GM12891 (cell line): ENCODE measurements at regions not wholly inside any gene's neighbourhood (a gene's known extent, or its start where the extent isn't known, plus 50 kb on each side); places are given as distances from the start of the nearest gene placed in this dataset.
"Not testable (repeated sequence)": the region's sequence is repeated elsewhere in the genome, so short reads cannot be mapped to it uniquely, and the experiment has no call there.

ENCODE experiments used
- DNase-seq: peaks from one replicate; pipeline ENCODE4 v3.0.0; 2011; ENCODE audit warnings: low spot score; ENCODE audit not compliant: insufficient read length
- FAIRE-seq: peaks from 2 replicates; lab custom pipeline; 2011; peaks lifted over from hg19 to GRCh38; lab: Jason Lieb, UNC
- PAX5 ChIP-seq: IDR thresholded peaks from 2 replicates; pipeline ENCODE4 v1.6.1; 2011; ENCODE audit warnings: low read length, moderate library complexity, mild to moderate bottlenecking; ENCODE audit not compliant: insufficient read depth, severe bottlenecking
- POLR2A ChIP-seq: IDR thresholded peaks from 2 replicates; pipeline ENCODE4 v1.6.1; 2011; ENCODE audit warnings: low read depth, low read length, control low read depth
- POLR2AphosphoS5 ChIP-seq: IDR thresholded peaks from 2 replicates; pipeline ENCODE4 v1.6.1; 2011; ENCODE audit warnings: low read depth, low read length, control low read depth
- POU2F2 ChIP-seq: IDR thresholded peaks from 2 replicates; pipeline ENCODE4 v1.6.1; 2011; ENCODE audit warnings: low read depth, mild to moderate bottlenecking, control low read depth, low read length, moderate library complexity
- SPI1 ChIP-seq: IDR thresholded peaks from 2 replicates; pipeline ENCODE4 v1.6.1; 2011; ENCODE audit warnings: low read depth, low read length, control low read depth
- TAF1 ChIP-seq: IDR thresholded peaks from 2 replicates; pipeline ENCODE4 v1.6.1; 2011; ENCODE audit warnings: low read depth, low read length, control low read depth

GRCh38 chr9:24051587-24051986 is 225.5 kb upstream of the ELAVL2 start:
- no peak for FAIRE-seq
- TF ChIP-seq POLR2A (no peak), PAX5 (no peak), POU2F2 (no peak), POLR2AphosphoS5 (no peak), SPI1 (no peak), TAF1 (no peak)
- no peak for DNase-seq

GRCh38 chr9:24050239-24050638 is 224.2 kb upstream of the ELAVL2 start:
- not testable (repeated sequence) for DNase-seq, FAIRE-seq

- TF ChIP-seq POLR2AphosphoS5 (no peak), SPI1 (no peak), POU2F2 (no peak), TAF1 (no peak), PAX5 (no peak), POLR2A (no peak)
- DNase-seq (no peak), FAIRE-seq (peak; percentile 20)
These were observed 219.1 kb upstream of the ELAVL2 start for GRCh38 chr9:24045150-24045549.

DNA sequence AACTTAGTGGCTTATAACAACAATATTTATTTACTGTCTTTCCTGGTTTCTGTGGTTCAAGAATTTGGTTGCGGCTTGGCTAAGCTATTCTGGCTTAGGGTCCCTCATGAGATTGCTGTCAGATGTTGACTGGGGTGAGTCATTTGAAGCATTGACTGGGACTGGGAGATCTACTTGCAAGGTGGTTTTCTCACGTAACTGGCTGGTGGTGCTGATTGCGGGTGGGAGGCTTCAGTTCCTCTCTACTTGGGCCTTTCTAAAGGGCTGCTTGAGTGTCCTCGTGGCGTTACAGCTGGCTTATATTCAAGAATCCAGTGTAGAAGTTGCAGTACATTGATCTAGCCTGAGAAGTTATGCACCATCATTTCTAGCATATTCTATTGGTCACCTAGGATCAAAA is 218.5 kb upstream of the ELAVL2 start:
- no peak for DNase-seq
- FAIRE-seq, result no peak
- TF ChIP-seq TAF1, result no peak
- TF ChIP-seq SPI1, result 0 out of 2 replicates have a peak, but pooled peaks have one; percentile 17
- no peak for TF ChIP-seq POLR2A
- TF ChIP-seq POU2F2, result no peak
- TF ChIP-seq POLR2AphosphoS5, result no peak

DNA sequence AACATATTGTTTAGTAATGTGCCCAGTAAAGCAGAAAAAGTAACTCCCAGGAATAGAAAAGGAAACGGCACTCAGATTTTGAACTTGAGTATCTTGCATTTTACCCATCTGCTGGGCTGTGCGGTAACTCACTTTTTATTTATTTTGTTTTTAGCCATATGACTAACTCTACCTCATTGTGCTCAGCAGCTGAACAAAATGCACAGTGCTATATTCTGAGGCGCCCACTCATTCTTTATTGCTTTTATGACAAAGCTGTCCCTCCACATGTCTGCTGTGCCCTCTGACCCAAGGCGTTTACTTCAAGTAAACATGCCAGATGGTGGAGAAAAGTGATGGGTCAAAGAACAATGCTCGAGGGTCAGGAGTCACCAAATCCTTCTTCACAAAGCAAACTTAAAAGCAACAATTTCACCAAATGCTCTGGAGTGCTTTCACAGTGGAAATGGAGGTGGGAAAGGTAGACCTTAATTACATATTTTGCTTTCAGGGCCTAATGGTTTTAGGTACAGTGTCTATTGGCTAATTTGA is 215.2 kb upstream of the ELAVL2 start:
- TF ChIP-seq POLR2A, result no peak
- TF ChIP-seq TAF1, result no peak
- no peak for TF ChIP-seq PAX5
- no peak for TF ChIP-seq POU2F2
- TF ChIP-seq SPI1, result no peak
- no peak for TF ChIP-seq POLR2AphosphoS5
- FAIRE-seq, result no peak
- no peak for DNase-seq

- DNase-seq (no peak), FAIRE-seq (no peak)
- TF ChIP-seq PAX5 (no peak), POLR2A (no peak), TAF1 (no peak), SPI1 (no peak), POU2F2 (no peak), POLR2AphosphoS5 (no peak)
These were observed 210.4 kb upstream of the ELAVL2 start for GRCh38 chr9:24036459-24036858.

DNA sequence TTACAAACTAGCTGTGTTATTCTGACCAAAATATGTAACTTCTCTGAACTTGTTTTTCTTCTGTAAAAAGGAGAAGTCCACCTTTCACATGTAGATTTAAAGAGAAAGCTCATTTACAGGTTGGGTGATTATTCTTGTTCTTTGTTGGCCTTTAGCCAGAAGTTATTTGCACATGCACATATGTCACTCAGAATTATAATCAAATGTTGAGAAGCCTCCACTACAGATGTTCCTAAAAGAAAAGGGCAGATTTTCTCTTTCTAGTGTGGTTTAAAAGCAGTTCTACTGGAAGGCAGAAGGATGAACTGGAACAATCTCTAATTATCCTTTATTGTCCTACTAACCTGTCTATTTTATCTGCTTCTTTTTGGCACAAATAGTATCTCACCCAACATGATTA is 209.8 kb upstream of the ELAVL2 start:
- TF ChIP-seq SPI1, result no peak
- no peak for TF ChIP-seq POLR2AphosphoS5
- no peak for TF ChIP-seq POLR2A
- no peak for TF ChIP-seq POU2F2
- no peak for TF ChIP-seq TAF1
- no peak for TF ChIP-seq PAX5
- DNase-seq (no peak), FAIRE-seq (no peak)

DNA sequence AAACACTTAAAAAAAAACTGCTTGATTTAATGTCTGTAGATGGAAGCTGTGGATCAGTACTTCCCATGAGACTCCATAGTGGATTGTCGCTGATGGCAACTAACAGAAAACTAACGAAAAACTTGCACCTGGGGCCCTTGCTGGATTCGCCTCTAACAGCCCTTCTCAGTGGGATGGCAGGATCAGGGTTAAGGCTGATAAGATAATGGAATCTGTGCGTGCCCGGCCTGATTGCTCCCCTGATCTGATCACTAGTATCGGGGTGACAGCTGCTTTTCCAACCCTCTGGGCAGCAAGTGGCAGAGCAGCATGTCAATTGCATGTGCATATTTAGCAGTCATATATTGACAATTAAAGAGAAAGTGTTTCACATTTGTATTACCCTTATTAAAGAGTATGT is 185.8 kb upstream of the ELAVL2 start:
- FAIRE-seq (no peak), DNase-seq (no peak)
- TF ChIP-seq POLR2A (no peak), POU2F2 (no peak), POLR2AphosphoS5 (no peak)

- FAIRE-seq (no peak), DNase-seq (no peak)
- TF ChIP-seq POLR2AphosphoS5 (no peak), SPI1 (no peak), POU2F2 (no peak), PAX5 (no peak), POLR2A (no peak), TAF1 (no peak)
These were observed 185.1 kb upstream of the ELAVL2 start for GRCh38 chr9:24011009-24011717.

GRCh38 chr9:24009322-24009721 is 183.3 kb upstream of the ELAVL2 start:
- TF ChIP-seq TAF1 (no peak), SPI1 (no peak), POU2F2 (no peak), PAX5 (no peak), POLR2AphosphoS5 (no peak), POLR2A (no peak)
- DNase-seq, result no peak
- FAIRE-seq, result no peak
